ENCODE measurements at regions not wholly inside any gene's neighbourhood (a gene's known extent, or its start where the extent isn't known, plus 50 kb on each side); places are given as distances from the start of the nearest gene placed in this dataset.

DNA sequence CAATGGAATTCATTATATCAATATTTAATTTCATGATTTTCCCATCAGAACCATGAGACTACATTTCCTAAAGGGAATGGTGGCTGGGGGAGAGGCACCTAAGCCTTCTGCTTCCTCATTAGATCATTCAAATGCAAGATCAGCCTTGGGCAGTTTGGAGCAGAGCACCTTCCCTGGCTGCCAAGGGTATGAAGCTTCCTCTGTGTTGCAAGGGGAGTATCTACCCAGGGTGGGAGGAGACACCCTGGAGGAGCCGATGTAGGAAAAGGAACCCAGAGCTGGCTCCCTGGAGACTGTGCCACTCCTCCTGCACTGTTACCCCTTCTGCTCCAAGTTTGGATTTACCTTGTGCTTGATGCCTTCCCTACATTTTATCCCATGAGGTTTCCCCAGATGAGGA, 299.7 kb upstream of the PRDM1 start:
- no peak for DNase-seq

DNA sequence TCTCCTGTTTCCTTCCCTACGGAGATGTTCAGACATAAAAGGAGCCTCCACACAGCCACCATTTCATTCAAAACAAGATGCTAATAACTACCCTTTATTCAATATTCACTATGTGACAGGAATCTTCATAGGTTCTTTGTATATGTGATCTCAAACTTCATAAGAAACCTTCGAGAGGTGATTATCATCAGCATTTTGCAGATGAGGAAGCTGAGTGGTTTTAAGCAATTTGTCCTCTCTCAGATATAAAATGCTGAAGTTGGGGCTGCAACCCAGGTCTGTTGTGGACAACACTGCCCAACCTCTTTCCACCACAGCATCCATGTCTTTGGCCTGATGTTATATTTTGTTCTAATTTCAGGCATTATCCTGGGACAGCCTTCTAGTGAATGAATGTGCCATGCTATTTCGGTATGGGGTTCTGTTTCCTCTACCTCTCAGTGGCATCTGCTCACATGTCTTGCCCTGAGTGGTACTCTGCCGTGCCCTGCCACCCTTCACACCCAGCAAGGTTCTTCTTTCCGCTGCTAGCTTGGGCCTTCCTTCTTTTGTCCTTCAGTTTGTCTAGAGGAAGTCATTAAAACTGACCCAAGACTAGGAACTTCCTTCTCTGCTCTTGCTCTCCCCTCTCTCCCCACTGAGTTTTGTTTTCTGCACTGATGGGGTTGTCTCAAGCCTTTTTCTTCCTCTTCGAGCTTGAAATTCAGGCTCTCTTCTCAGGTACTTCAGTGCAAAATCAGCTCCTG, 300.9 kb upstream of the PRDM1 start:
- no peak for DNase-seq

DNA sequence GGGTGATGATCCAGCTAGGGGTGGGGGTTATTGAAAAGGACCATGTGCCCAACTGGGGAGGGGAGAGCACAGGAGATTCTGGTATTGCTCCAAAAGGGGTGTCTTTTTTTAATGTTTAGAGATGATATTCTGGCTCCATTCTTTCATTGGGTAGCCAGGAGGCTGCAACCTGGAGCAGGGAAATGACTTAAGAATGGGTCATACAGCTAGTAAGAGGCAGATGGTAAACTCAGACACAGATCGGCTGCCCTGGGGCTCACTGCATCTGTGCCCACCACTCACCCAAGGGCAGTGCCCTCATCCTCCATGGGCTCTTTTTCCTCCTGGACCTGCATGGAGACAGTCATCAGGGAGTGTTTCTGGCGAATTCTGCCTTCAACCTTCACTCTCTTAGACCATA, 302.0 kb upstream of the PRDM1 start:
- DNase-seq, result no peak

DNA sequence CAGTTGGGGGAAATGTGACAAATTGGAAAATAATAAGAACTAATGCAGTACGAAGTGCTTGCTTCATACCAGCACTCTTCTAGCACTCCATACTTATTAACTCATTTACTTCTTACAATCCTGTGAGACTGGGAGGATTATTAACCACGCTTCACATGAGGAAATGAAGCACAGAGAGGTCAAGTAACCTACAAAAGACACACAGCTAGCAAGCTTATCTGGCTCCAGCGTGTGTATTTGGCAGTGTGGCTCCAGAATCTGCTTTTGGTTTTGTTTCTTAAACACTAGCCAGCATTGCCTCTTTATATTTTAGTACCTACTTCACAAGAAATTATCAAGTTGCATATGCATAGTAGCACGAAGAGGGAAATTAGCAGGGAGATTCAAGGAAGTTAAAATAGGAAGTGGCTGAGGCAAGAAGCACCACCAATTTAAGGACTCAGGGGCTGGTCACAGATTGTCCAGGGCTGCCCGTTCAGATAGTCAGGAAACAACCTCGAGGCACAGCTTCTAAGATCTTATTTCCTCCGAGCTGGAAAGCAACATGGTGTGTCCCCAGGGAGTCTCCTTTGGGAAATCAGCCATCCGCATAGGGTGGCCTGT, 302.7 kb upstream of the PRDM1 start:
- DNase-seq, result no peak

DNA sequence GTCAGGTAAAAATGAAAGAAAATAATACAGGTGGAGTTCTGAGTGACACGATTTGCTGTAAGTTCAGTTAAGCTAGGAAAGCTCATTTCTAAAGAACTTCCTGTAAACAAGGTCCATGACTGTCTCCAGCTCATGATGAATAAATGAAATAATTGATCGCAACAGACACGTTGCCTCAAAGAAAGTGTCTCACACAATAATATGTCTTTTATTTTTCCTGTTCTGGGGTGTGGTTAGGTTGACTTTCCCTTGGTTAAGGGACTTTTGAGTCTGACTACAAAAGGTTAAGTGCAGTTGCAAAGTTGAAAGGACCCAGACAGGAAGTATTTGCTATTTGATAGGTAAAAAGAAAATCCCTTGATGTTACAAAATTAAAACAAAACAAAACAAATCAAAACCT, 304.2 kb upstream of the PRDM1 start:
- DNase-seq, result no peak

DNA sequence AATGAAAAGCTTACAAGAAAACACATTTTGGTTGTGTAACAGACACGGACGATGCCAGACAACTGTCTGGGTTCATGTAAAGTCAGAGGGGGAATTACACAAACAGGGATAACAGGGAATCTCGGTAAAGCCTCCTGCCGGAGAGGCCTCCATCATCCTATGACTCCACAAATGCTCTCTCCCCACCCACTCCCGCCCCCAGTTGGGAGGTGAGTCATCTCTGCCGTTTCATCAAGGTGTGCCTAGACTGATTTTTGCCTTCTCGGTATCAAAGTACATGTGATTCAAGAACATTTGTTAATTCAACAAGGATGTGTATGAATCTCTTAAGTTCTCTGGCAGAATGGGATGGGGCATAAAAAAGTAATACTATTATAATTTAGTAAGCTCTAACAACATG, 304.9 kb upstream of the PRDM1 start:
- no peak for DNase-seq

DNA sequence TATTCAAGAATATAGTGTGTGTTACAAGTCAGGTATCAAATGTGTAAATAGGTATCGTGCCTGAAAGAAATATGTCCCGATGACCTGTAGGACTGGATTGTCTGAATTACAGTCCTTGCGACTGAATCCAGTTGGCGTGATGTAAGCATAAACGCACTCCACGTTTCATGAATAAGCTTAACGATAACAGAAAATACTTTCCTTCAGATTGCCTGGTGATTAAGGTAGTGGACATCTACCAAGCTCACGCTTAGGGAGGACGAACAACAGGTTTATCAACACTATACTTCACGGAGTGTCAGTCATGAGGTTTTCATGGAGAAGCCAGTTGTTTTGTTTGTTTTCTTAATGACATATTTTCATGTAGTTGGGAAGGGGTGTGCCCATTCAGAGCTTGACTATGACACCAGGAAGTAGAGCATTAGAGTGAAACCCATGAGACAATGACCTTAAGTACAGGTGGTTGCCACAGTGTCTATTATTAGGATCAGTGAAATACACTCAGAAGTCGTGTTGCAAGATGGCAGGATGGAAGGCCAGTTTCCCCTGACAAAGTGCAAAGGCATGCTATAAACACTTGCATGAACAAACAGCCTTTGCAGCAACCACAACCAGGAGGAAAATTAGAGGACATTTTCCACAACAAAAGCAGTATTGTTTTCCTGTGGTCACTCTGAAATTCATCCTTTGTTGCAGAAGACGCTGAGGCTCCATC, 305.8 kb upstream of the PRDM1 start:
- DNase-seq, result peak; percentile 36

DNA sequence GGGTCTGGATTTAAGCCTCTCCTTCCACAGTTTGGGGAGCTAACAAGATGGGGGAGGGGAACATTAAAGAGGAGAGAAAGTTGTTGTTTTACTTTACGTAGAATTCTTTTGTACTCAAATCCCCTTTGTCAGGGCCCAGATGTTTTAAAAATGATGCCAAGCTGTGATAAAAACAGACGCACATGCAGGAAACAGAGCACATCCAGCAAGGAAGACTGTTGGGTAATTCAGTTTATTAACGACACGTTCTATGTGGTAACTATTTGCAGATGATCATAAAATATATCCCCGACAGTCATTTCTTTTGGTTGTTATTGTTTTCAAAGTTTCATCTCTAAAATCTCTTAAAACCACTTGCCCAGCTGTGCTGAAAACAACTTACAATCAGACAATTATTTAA, 307.0 kb upstream of the PRDM1 start:
- DNase-seq, result no peak

DNA sequence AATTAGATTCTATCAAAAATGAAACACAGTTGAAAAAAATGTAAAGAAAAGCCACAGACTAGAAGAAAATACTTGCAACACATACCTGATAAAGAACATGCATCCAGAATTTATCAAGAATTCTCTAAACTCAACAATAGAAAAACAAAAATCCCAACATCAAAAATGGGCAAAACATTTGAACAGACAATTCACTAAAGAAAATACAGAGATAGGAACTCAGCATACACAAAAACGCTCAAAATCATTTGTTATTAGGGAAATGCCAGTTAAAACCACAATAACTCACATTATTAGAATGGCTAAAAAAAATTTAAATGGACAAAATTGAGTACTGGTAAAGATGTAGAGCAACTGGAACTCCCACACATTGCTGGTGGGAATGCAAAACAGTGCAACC, 311.0 kb upstream of the PRDM1 start:
- no peak for DNase-seq

DNA sequence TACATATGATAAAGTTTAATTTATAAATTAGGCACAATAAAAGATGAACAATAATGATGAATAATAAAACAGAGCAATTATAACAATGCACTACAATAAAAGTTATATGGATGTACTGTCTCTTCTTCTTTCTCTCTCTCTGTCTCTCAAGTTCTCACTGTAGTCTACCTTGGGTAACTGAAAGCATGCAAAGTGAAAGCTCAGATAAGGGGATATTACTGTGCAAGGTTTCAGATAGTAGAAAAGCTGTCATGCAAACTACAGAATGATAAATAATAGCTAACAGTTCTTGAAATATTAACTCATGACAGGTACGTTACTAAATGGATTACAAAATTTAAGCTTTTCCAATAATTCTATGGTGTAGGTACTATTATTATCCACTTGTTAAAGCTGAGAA, 311.9 kb upstream of the PRDM1 start:
- no peak for DNase-seq

DNA sequence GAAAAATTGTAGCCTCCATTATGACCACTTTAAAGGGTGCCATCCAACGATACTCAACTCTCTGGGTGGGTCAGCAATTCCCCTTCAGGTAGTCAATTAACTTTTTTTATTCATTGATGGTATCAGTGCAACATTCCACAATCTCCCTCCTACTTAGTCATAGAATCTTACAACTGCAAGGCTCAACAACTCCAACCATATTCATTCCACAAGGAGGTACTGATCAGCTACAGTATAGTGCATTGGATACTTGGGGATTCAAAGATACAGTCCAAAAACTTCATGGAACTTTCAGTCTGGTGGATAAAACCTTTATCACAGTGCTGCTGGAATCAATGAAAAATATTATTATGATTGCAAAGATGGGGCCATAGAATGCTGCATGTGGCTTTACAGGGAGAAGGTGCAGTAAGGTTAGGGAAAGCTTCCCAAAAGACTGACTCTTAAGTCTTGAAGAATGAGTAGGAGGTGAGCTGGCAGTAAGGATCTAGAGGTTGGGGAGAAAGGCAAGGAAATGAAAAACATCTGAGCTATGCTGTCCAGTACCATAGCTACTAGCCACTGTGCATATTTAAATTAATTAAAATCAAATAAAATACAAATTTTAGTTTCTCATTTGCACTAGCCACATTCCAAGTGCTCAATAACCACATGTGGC, 314.7 kb upstream of the PRDM1 start:
- DNase-seq, result no peak

DNA sequence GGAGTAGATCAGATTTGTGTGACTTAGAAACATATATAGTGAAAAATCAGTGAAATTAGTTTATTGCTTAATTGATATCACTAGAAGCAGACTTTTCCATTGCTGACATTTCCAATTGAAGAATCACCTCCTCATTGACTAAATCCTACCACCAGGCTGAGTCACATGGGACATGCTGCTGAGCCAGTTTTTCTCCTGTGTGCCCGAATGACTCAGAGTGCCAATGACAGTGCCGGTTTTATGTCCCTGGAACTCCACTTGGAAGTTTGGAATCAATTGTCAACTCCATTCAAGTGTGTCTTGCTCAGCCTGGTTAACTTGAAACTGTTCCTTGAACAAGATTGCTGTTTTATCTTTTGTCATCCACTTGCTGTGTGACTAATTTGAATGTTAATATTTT, 316.1 kb upstream of the PRDM1 start:
- no peak for DNase-seq

DNA sequence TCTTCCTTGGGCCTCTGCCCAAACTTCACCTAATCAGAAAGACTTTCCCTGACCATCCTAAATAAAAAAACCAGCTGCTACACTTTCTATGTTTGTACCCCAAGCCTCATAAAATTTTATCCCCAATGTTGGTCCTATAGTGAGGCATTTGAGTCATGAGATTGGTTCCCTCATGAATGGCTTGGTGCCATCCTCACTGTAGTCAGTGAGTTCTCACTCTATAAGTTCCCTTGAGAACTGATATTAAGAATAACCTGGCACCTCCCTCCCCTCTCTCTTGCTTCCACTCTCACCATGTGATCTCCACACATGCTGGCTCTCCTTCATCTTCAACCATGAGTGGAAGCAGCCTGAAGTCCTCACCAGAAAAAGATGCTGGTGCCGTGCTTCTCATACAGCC, 316.9 kb upstream of the PRDM1 start:
- no peak for DNase-seq

DNA sequence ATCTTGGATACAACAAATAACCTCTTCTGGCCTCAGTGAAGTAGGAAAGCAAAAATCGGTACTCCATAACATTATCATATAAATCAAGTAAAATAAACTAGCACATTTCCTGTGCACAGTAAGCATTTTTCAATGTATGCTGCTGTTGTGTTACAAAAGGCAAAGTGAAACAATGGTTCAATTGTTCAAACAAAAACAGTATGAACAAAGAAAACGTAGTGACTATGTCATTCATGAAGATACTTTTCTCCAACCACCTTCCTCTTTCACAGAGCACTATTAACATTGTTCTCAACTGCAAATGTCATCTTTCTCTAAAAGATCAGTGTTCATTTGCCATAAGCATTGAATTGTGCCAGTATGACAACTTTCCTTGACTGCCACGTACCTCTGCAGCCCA, 318.6 kb upstream of the PRDM1 start:
- no peak for DNase-seq

DNA sequence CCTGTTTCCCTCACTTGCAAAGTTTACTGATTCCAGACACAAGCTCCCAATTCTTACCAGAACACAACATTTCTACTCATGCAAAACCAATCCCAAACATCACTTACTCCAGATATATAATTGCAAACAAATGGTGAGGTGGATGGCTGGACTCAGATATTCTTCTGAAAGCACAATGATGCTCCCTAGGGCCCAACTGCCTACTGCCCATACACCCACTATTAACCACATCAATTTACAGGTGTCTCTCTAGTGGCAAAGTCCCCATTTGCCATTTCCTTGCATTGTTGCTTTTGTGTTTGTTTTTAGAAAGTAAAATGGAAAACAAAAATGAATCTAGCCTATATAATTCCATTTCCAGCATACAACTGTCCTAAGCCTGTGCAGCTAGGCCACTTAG, 320.9 kb upstream of the PRDM1 start:
- DNase-seq, result no peak

DNA sequence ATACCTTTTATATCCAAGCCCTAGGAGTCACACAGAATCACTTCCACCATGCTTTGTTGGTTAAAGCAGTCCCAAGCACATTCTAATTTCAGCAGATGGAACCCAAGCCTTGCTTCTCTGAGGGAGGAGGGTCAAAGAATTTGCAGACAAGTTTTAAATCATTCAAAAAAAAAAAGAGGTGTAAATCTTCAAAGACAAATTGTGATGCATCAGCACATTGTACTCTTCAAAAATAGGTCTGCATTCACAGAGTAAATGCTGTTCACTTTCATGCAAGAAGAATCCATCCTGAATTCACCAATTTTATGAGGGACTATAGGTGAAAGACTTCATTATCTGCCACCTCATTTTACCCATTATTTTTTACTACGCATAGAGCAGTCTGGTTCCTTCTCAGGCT, 321.8 kb upstream of the PRDM1 start:
- no peak for DNase-seq

DNA sequence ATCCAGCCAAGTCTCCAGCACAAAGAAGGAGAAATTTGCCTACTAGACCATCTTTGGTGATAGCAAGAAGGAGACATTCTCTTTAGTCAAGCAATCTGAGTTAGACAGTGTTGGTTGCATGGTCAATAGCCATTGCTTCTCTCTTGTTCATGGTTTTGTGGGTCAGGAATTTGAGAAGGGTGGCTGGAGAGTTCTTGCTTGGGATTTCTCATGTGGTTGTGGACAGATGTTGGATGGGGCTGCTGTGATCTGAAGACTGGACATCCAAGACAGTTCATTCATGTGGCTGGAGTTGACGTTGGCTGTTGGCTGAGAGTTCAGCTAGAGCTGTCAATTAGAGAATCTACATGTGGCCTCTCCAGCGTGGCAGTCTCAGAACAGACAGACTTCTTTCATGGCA, 322.3 kb upstream of the PRDM1 start:
- DNase-seq, result no peak

DNA sequence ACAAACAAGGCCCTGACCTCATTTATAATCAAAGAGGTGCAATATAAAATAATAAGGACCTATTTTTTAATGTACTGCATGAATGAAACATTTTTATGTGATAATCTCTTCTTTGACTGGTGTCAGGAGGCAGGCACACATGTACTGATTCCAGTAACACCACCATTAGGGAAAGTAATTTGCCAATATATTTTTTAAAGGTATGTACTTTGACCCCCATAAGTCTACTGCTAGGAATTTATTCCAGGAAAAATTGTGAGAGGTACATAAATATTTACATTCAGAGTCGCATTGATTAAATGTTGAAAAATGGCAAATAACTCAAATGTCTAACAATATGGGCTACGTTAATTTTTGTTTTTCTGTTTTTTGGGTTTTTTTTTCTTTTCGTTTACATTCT, 325.4 kb upstream of the PRDM1 start:
- DNase-seq, result no peak

DNA sequence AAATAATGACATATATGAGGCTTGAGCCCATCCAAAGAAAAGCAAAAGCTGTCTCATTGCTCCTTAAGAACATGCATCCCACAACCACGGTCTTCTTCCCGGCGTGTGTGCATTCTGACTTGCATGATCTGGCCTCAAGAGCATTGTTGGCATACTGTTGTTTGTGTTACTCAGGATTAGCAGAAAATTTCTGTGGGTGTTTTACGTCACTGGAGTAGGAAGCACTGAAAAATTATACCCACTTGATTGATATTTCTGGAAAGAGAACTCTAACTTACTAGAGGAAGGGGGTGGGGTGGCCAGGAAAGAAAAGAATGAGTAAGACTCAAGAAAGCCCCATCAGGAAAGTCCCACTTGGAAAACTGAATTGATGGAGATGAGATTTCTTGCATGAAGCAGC, 326.2 kb upstream of the PRDM1 start:
- no peak for DNase-seq

DNA sequence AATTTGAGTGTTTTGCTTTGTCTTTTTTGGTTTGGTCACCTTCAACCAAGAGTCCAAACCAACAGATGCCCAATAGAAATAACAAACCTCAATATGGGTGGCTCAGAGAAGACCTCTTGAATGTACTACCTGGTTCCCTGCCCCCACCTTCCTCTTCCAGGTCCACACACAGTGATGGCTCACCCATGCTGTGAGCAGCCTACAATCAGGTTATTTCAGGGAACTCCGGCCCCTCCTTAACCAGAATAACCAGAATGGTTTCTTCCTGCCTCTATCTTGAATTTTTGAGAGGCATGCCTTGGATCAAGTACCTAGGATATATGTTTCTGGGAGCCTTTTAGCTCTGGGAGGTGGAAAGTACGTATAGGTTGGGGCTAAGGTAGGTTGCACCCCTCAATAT, 327.1 kb upstream of the PRDM1 start:
- DNase-seq, result no peak

DNA sequence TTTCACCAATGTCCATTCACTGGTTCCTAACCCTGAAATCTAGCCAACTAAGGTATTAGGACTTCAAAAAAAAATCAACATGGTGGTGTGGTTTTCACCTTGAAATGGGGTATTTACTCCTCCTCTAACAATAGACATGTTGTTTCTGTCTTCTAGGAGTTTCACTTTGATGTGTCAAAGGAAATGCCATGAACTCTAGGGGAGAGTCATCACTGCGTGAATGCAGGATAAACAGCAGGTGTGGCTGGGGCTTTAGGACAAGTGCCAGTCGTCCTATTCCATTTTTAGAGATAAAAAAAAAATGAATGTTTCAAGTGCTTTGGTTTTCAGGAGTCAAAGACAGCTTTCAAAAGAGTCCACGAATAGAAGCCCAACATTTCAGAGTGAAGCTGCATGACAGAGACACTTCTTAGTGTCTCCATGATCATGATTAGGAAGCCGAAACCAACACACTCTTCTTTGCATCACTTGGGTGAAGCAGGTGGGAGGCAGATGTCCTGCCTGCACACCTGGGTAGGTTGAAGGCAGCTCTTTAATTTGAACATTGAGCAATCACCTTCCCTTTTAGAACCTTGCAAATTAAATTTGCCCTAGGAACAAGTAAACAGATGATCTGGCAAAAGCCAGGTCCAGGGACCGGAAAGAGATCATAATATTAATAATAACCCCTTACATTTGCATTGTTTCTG, 328.5 kb upstream of the PRDM1 start:
- DNase-seq, result peak; percentile 85

DNA sequence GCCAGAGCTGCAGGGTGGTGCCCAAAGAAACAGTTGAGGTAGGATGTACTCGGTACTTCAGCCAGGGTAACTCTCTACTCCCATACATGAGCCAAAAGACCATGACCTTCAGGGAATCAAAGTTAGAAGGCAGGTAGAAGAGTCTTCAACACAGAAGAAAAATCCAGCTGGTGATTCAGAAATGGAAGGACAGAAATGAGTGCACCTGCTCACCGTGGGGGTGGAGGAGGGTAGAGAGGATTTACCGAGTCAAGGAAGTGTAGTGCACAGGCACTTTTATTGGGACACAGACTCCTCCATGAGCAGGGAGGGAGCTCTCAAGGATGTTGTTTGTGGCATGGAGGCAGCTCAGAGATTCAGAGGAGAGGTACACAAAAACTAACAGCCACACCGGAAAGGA, 330.3 kb upstream of the PRDM1 start:
- no peak for DNase-seq

DNA sequence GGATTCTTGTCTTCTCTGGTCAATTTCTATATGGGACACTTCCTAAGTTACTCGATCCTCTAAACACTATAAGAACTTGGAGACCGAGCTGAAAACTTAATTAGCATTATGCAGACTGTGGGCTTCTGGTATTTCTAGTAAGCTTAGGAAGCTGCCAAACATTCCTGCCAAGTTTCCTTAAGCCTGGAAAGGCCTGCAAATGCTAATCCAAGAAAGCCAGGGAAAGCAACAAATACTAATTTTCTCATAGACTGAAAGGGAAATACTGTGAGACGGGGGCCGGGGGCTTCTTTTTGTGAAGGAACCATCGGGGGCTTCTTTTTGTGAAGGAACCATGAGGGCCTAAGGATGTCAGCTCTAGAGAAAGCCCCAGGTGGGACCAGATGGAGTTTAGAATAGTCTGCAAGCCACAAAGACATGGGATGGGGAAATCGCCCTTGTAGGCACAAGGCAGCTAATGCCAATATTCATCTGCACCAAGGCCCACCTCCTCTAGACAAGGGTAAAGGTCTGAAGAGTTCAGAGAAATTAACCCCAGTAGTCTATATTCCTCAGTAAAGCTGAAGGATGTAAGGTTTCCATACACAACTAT, 332.4 kb upstream of the PRDM1 start:
- no peak for DNase-seq

Data from RPMI8226 (cell line).